ENCODE measurements at regions not wholly inside any gene's neighbourhood (a gene's known extent, or its start where the extent isn't known, plus 50 kb on each side); places are given as distances from the start of the nearest gene placed in this dataset.
"Not testable (repeated sequence)": the region's sequence is repeated elsewhere in the genome, so short reads cannot be mapped to it uniquely, and the experiment has no call there.

- no peaks in the 10 kb centered on the region for H3K9me3 Mint-ChIP-seq (ENCODE audit: low read depth, unreplicated experiment)
- H3K27ac Mint-ChIP-seq (ENCODE audit: unreplicated experiment) = no peak overlapping the region
- no peaks in the 10 kb centered on the region for H3K27me3 Mint-ChIP-seq (ENCODE audit: unreplicated experiment)
- intact Hi-C loops (cut with micrococcal nuclease; ENCODE audit: unreplicated experiment) = no loop called here
- no peaks in the 10 kb centered on the region for H3K36me3 Mint-ChIP-seq (ENCODE audit: insufficient read depth, unreplicated experiment)
- CTCF ChIA-PET = no interaction called here
- H3K4me3 Mint-ChIP-seq (ENCODE audit: low read depth, unreplicated experiment) = no peak overlapping the region
- no peak for DNase-seq
- no TSS peak for BruUV-seq (replicated peaks)
- H3K4me1 Mint-ChIP-seq (ENCODE audit: low read depth, unreplicated experiment) = no peaks in the 10 kb centered on the region
- no peak for TF ChIP-seq CTCF (IDR thresholded peaks at IDR 0.05; ENCODE audit: unreplicated experiment)
These were observed 58.8 kb upstream of the IGFBPL1 start for GRCh38 chr9:38482918-38483592.

GRCh38 chr9:38478211-38478610 lies 54.0 kb upstream of the IGFBPL1 start:
- no peaks in the 10 kb centered on the region for H3K9me3 Mint-ChIP-seq (ENCODE audit: low read depth, unreplicated experiment)
- no TSS peak for BruUV-seq (replicated peaks)
- no peak for DNase-seq
- intact Hi-C loops (cut with micrococcal nuclease; ENCODE audit: unreplicated experiment) = no loop called here
- no peaks in the 10 kb centered on the region for H3K36me3 Mint-ChIP-seq (ENCODE audit: insufficient read depth, unreplicated experiment)
- H3K27ac Mint-ChIP-seq (ENCODE audit: unreplicated experiment) = no peak overlapping the region
- TF ChIP-seq CTCF (IDR thresholded peaks at IDR 0.05; ENCODE audit: unreplicated experiment) = no peak
- CTCF ChIA-PET = no interaction called here
- H3K27me3 Mint-ChIP-seq (ENCODE audit: unreplicated experiment) = no peaks in the 10 kb centered on the region
- no peak overlapping the region for H3K4me3 Mint-ChIP-seq (ENCODE audit: low read depth, unreplicated experiment)
- H3K4me1 Mint-ChIP-seq (ENCODE audit: low read depth, unreplicated experiment) = no peaks in the 10 kb centered on the region

- BruUV-seq (replicated peaks); CTCF ChIA-PET; DNase-seq; H3K27me3 Mint-ChIP-seq (ENCODE audit: unreplicated experiment); intact Hi-C loops (cut with micrococcal nuclease; ENCODE audit: unreplicated experiment); H3K9me3 Mint-ChIP-seq (ENCODE audit: low read depth, unreplicated experiment); H3K27ac Mint-ChIP-seq (ENCODE audit: unreplicated experiment); H3K36me3 Mint-ChIP-seq (ENCODE audit: insufficient read depth, unreplicated experiment); H3K4me1 Mint-ChIP-seq (ENCODE audit: low read depth, unreplicated experiment); H3K4me3 Mint-ChIP-seq (ENCODE audit: low read depth, unreplicated experiment): not testable (repeated sequence)
These were observed 50.2 kb upstream of the IGFBPL1 start for GRCh38 chr9:38474476-38474875.

Measured in Calu3 (cell line).